ENCODE measurements at regions not wholly inside any gene's neighbourhood (a gene's known extent, or its start where the extent isn't known, plus 50 kb on each side); places are given as distances from the start of the nearest gene placed in this dataset.

- H3K27ac ChIP-seq = no peak overlapping the region
- TF ChIP-seq ZFX (IDR thresholded peaks at IDR 0.05; ENCODE audit: borderline replicate concordance) (no peak), CTCF (IDR thresholded peaks at IDR 0.05) (no peak)
Observed at GRCh38 chr2:240269886-240270285, 129.4 kb upstream of the OTOS start.

- H3K27ac ChIP-seq = no peak overlapping the region
- no peak for TF ChIP-seq ZFX (IDR thresholded peaks at IDR 0.05; ENCODE audit: borderline replicate concordance)
- no peak for TF ChIP-seq CTCF (IDR thresholded peaks at IDR 0.05)
Observed at GRCh38 chr2:240271716-240272341, 131.4 kb upstream of the OTOS start.

- no peak overlapping the region for H3K27ac ChIP-seq
- TF ChIP-seq ZFX (IDR thresholded peaks at IDR 0.05; ENCODE audit: borderline replicate concordance) (no peak), CTCF (IDR thresholded peaks at IDR 0.05) (no peak)
Observed at GRCh38 chr2:240275386-240275785, 134.9 kb upstream of the OTOS start.

GRCh38 chr2:240277073-240277806, 136.8 kb upstream of the OTOS start:
- H3K27ac ChIP-seq = no peak overlapping the region
- no peak for TF ChIP-seq ZFX (IDR thresholded peaks at IDR 0.05; ENCODE audit: borderline replicate concordance)
- no peak for TF ChIP-seq CTCF (IDR thresholded peaks at IDR 0.05)

- H3K27ac ChIP-seq = no peak overlapping the region
Observed at GRCh38 chr2:240277807-240278522, 137.5 kb upstream of the OTOS start.

GRCh38 chr2:240278661-240279060, 138.2 kb upstream of the OTOS start:
- TF ChIP-seq CTCF (IDR thresholded peaks at IDR 0.05) = no peak
- no peak for TF ChIP-seq ZFX (IDR thresholded peaks at IDR 0.05; ENCODE audit: borderline replicate concordance)
- no peak overlapping the region for H3K27ac ChIP-seq

More at GRCh38 chr2:240277807-240278522, 137.5 kb upstream of the OTOS start:
- TF ChIP-seq ZFX (IDR thresholded peaks at IDR 0.05; ENCODE audit: borderline replicate concordance) (no peak), CTCF (IDR thresholded peaks at IDR 0.05) (no peak)

- no peak for TF ChIP-seq ZFX (IDR thresholded peaks at IDR 0.05; ENCODE audit: borderline replicate concordance)
- TF ChIP-seq CTCF (IDR thresholded peaks at IDR 0.05) = no peak
- no peak overlapping the region for H3K27ac ChIP-seq
Observed at GRCh38 chr2:240280621-240281020, 140.2 kb upstream of the OTOS start.

Data from 22Rv1 (cell line).